Motor neuron (in vitro differentiated cells): ENCODE measurements at regions not wholly inside any gene's neighbourhood (a gene's known extent, or its start where the extent isn't known, plus 50 kb on each side); places are given as distances from the start of the nearest gene placed in this dataset.

Experiments
- ATAC-seq, 8 experiments: fragments of 200-7000 bp; cut with Tn5 transposase; replicated peaks in 6 of 8; 2 replicates each; pipeline ENCODE4 v1.8.0; 2021; ENCODE audit warnings: mild to moderate bottlenecking in 8 of 8, moderate library complexity in 8 of 8
- H3K27ac ChIP-seq, 2 donors: fragments of 250-450 bp; sonication (Bioruptor Pico); 2 replicates each; pipeline ENCODE4 v1.9.0; 2021; ENCODE audit warnings: antibody characterized with exemption in 2 of 2, mild to moderate bottlenecking in 2 of 2, moderate library complexity in 1 of 2
- H3K4me1 ChIP-seq, 2 donors: fragments of 250-450 bp; sonication (Bioruptor Pico); replicated peaks in 1 of 2; 2 replicates each; pipeline ENCODE4 v1.6.1; 2021; ENCODE audit warnings: antibody characterized with exemption in 2 of 2, mild to moderate bottlenecking in 2 of 2, moderate library complexity in 1 of 2
- H3K4me3 ChIP-seq, 5 donors: fragments of 250-450 bp; sonication (Bioruptor Pico); 2 replicates each; pipeline ENCODE4 v1.9.0; 2021; ENCODE audit warnings: antibody characterized with exemption in 5 of 5, mild to moderate bottlenecking in 5 of 5, moderate library complexity in 4 of 5
- WGBS, 10 experiments: fragments of 450-650 bp; shearing (Covaris generic); methylation state at CpG; one replicate each; pipeline ENCODE4 v1.0.0; 2022; 5-methylcytosine and 5-hydroxymethylcytosine counted together
- in situ Hi-C, 9 experiments: fragments of 400-800 bp; cut with MboI; loops; one replicate each; pipeline ENCODE4 v1.15.0; 2021; ENCODE audit warnings: low sequenced_read_pairs in 9 of 9, low pct_unique_long_range_greater_than_20kb in 2 of 9; ENCODE audit not compliant: unreplicated experiment in 9 of 9

GRCh38 chr17:12568358-12569251 lies 97.1 kb upstream of the MYOCD start:
- ATAC-seq, result no peak
- Histone ChIP-seq H3K4me3 (no peak overlapping the region), H3K27ac (no peak overlapping the region), H3K4me1 (no peaks in the 10 kb centered on the region)
- WGBS, 10 experiments, result 11 to 92% (median 57%) methylated on average over 2 to 9 of the region's 14 CpGs; no CpG with 5 or more reads in 3 of the 10 experiments
- in situ Hi-C loops, result no loop called here

GRCh38 chr17:12571606-12572005 lies 94.1 kb upstream of the MYOCD start:
- no peak overlapping the region for H3K27ac ChIP-seq
- H3K4me1 ChIP-seq, result no peaks in the 10 kb centered on the region
- no peak overlapping the region for H3K4me3 ChIP-seq
- no peak for ATAC-seq
- in situ Hi-C loops, result no loop called here
- WGBS, 10 experiments, result 17 to 100% (median 86%) methylated on average over 1 to 3 of the region's 3 CpGs; no CpG with 5 or more reads in 1 of the 10 experiments

GRCh38 chr17:12574525-12574924 lies 91.2 kb upstream of the MYOCD start:
- Histone ChIP-seq H3K27ac (no peak overlapping the region), H3K4me3 (no peak overlapping the region), H3K4me1 (peaks cover 0 to 3% of the 10 kb centered on the region in 2 donors)
- 14 to 94% (median 63%) methylated on average over 1 to 2 of the region's 2 CpGs for WGBS, 10 experiments
- in situ Hi-C loops, result no loop called here
- no peak for ATAC-seq

- no peak overlapping the region for H3K27ac ChIP-seq
- no peak overlapping the region for H3K4me3 ChIP-seq
- H3K4me1 ChIP-seq, result peaks cover 0 to 3% of the 10 kb centered on the region in 2 donors
- no peak for ATAC-seq
- in situ Hi-C loops, result no loop called here
These were observed 90.0 kb upstream of the MYOCD start for GRCh38 chr17:12575641-12576040.

DNA sequence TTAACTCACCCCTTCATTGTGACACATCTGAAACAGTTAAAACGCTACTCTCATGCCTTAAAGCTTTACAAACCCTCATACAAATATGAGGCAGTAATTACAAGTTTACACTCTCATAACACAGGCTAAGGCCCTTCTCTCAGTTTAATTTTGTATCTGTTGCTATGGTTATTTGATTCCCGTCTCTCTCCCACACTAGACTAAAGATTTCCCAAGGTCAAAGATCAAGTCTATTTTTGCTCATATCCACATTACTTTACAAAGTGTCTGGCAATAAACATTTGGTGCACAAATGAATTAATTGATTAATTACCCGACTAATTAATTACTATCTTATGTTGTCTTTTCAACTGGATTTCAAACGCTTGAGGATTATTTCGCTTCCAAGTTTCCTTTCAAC lies 86.4 kb upstream of the MYOCD start:
- H3K4me1 ChIP-seq, result peaks cover 0 to 3% of the 10 kb centered on the region in 2 donors
- ATAC-seq, result no peak
- H3K4me3 ChIP-seq, result no peak overlapping the region
- in situ Hi-C loops, result no loop called here
- no peak overlapping the region for H3K27ac ChIP-seq
- WGBS, 10 experiments, result 10 to 100% (median 77%) methylated on average over 2 to 5 of the region's 5 CpGs; no CpG with 5 or more reads in 1 of the 10 experiments

DNA sequence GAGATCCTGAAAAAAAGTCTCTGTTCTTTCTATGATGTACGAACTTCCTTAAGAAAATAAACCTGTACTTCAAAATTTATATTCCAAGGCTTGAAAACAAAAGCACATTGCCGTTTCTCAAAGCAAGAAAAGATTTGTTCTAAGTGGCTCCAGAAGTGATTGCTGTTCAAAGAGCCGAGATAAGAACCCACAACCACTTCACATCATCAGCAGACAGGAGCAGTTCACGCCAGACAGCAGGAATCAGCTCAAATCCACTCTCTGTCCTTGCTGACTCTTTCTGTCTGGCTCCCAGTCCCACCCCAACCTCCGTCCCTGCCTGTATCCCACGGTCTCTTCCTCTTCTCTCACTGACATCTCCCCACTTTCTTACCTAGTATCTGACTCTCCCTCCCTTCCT lies 85.0 kb upstream of the MYOCD start:
- H3K4me3 ChIP-seq, result no peak overlapping the region
- in situ Hi-C loops, result no loop called here
- peaks cover 0 to 3% of the 10 kb centered on the region in 2 donors for H3K4me1 ChIP-seq
- 0 to 85% (median 63%) methylated on average over 1 to 6 of the region's 6 CpGs for whole genome bisulfite sequencing, 10 experiments
- H3K27ac ChIP-seq, result no peak overlapping the region
- ATAC-seq, result no peak

DNA sequence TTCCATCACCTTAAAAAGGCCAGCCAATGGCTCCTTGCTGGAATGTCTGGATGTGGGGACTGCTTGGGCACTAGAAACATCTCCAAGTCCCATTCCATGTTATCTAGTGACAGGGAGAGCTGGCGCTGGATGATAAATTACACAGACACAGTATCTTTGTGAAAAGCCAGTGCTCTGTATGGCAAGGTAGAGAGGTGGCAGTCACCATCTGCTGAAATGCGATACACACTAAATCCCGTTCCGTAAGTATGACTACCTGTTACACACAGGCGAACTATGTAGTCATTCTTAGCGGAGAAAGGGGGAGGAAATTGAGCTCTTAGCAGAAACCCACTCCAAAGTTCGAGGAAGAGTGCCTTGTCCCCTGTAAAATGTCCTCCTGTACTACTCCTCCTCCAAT lies 81.0 kb upstream of the MYOCD start:
- in situ Hi-C loops, result no loop called here
- 25 to 100% (median 80%) methylated on average over 1 to 5 of the region's 7 CpGs; no CpG with 5 or more reads in 3 of the 10 experiments for WGBS, 10 experiments
- Histone ChIP-seq H3K27ac (no peak overlapping the region), H3K4me3 (no peak overlapping the region), H3K4me1 (no peaks in the 10 kb centered on the region)
- no peak for ATAC-seq

GRCh38 chr17:12588531-12588930 lies 77.2 kb upstream of the MYOCD start:
- no peak overlapping the region for H3K27ac ChIP-seq
- in situ Hi-C loops, result no loop called here
- 54 to 100% (median 89%) methylated on average over 1 to 5 of the region's 5 CpGs for WGBS, 10 experiments
- no peak overlapping the region for H3K4me3 ChIP-seq
- H3K4me1 ChIP-seq, result no peaks in the 10 kb centered on the region
- no peak for ATAC-seq

DNA sequence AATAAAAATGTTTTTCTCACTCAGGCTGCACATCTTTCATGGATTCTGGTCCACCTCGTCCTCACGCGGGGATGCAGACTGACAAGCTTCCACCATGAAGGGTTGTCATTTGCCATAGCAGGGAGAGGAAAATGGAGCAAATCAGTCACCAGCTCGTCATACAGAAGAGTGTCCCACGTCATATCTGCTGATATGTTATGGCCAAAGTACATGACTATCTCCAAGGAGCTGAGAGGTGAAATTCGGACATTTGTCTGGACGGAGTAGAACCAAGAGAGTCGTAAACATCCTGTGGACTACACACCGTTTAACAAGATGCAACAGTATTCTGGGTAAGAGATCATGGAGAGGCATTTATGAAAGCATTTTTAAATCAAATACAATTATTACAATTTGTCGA lies 75.3 kb upstream of the MYOCD start:
- Histone ChIP-seq H3K4me3 (no peak overlapping the region), H3K27ac (no peak overlapping the region), H3K4me1 (no peaks in the 10 kb centered on the region)
- 25 to 93% (median 85%) methylated on average over 1 to 10 of the region's 10 CpGs; no CpG with 5 or more reads in 2 of the 10 experiments for WGBS, 10 experiments
- in situ Hi-C loops, result no loop called here
- no peak for ATAC-seq

DNA sequence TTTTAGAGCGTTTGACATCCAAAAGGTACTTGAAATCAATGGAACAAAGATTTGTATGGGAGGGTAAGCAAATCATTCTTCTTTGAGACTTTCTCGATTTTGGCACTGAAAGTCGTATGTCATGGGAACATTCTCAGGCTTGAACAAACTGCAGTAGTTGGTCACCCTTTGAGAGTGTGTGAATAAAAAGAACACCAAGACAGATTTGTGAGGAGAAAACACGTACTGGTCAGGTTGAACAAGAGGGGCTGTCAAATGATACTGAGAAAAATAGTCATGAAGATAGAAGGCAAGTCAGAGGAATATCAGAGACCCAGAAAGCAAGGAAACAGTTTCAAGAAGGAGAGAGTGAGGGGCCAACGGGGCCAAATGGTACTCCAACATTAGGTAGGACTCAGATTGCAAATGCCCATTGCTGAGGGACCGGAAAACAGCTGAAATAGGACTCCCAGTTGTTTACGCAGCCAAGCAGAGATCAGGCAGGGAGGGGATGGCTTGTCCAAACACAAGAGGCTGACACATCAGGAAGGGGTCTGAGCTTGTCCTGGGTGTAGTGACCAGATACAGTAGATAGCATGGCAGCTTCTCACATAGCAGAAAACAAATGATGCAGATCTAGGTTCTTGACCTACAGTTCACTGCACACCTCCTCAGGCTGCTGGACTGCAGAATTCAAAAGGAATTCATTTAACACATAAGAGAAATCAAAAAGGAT lies 74.5 kb upstream of the MYOCD start:
- WGBS, 10 experiments, result 19 to 90% (median 71%) methylated on average over 2 to 7 of the region's 7 CpGs
- peak in 1 of 8 experiments; percentile 76 for ATAC-seq
- in situ Hi-C loops, result no loop called here
- Histone ChIP-seq H3K4me3 (no peak overlapping the region), H3K4me1 (no peaks in the 10 kb centered on the region), H3K27ac (no peak overlapping the region)

DNA sequence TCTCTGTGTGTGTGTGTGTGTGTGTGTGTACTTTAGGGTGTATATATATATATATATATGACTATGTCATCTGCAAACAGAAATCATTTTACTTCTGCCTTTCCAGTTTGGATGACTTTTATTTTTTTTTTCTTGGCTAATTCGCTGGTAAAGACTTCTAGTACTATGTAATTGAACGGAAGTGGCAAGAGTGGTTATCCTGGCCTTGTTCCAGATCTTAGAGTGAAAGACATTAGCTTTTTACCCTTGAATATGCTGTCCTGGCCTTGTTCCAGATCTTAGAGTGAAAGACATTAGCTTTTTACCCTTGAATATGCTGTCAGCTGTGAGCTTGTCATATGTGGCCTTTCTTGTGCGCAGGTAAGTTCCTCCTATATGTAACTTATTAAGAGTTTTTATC lies 72.7 kb upstream of the MYOCD start:
- Histone ChIP-seq H3K4me1 (no peaks in the 10 kb centered on the region), H3K27ac (no peak overlapping the region), H3K4me3 (no peak overlapping the region)
- no peak for ATAC-seq
- in situ Hi-C loops, result no loop called here
- 0 to 89% (median 78%) methylated on average over 1 to 3 of the region's 3 CpGs; no CpG with 5 or more reads in 2 of the 10 experiments for WGBS, 10 experiments

- no peak overlapping the region for H3K4me3 ChIP-seq
- in situ Hi-C loops, result no loop called here
- peaks cover 3% of the 10 kb centered on the region in 2 donors for H3K4me1 ChIP-seq
- WGBS, 10 experiments, result 81 to 100% (median 96%) methylated on average over 2 to 11 of the region's 11 CpGs; no CpG with 5 or more reads in 1 of the 10 experiments
- no peak for ATAC-seq
- H3K27ac ChIP-seq, result no peak overlapping the region
These were observed 68.7 kb upstream of the MYOCD start for GRCh38 chr17:12596961-12597360.

- no peak for ATAC-seq
- WGBS, 10 experiments, result 42 to 100% (median 89%) methylated on average over 2 to 3 of the region's 3 CpGs
- no peak overlapping the region for H3K27ac ChIP-seq
- H3K4me1 ChIP-seq, result peaks cover 3% of the 10 kb centered on the region in 2 donors
- no peak overlapping the region for H3K4me3 ChIP-seq
- in situ Hi-C loops, result no loop called here
These were observed 67.8 kb upstream of the MYOCD start for GRCh38 chr17:12597895-12598294.
